ENCODE measurements at regions not wholly inside any gene's neighbourhood (a gene's known extent, or its start where the extent isn't known, plus 50 kb on each side); places are given as distances from the start of the nearest gene placed in this dataset.

DNA sequence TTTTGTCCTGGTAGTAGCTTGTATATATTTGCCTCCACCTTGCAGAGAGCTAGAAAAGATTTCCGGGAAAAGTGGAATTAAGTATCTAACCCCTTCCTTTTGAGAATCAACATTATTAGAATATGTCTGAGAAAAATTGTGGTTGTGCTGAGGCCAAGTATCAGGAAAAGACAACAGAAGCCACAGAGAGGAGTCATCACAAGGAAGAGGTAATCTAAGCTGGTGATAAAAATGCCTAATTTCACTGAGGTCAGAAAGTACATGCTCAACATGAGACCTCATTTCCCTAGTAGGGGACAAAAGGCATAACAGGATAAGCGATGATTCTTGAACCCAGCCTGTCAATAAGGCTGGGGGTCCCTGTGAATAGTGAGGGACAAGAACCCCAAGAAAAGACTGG is 97.0 kb upstream of the PDE1C start:
- TF ChIP-seq CTCF (IDR thresholded peaks at IDR 0.05; ENCODE audit: borderline replicate concordance, extremely low read depth, low read length, poor library complexity, severe bottlenecking) (no peak), EZH2 (IDR thresholded peaks at IDR 0.05; ENCODE audit: borderline replicate concordance, low read depth, low read length, severe bottlenecking) (no peak)

Measured in DND-41 (cell line).